Heart left ventricle (tissue), 16 donors: ENCODE measurements at regions not wholly inside any gene's neighbourhood (a gene's known extent, or its start where the extent isn't known, plus 50 kb on each side); places are given as distances from the start of the nearest gene placed in this dataset.

Source experiments
- ATAC-seq, 4 donors: fragments of 200-7000 bp; cut with Tn5 transposase; one replicate each; pipeline ENCODE4 v1.9.1; 2020 to 2022; ENCODE audit warnings: moderate library complexity in 4 of 4, mild to moderate bottlenecking in 3 of 4, moderate number of reproducible peaks in 1 of 4
- DNase-seq, 5 donors: peaks; one replicate each; pipeline ENCODE4 v3.0.0-alpha.2; 2020
- H3K27ac ChIP-seq, 12 donors: fragments of 200-600 bp; sonication (generic) in 4 of 12; one replicate each; pipeline versions ENCODE4 v1.5.0 to v1.8.0; 2016 to 2022; ENCODE audit warnings: mild to moderate bottlenecking in 2 of 12
- H3K27me3 ChIP-seq, 9 donors: fragments of 200-600 bp; sonication (generic) in 2 of 9; one replicate each; pipeline versions ENCODE4 v1.5.1 to v1.8.0; 2016 to 2022; ENCODE audit warnings: mild to moderate bottlenecking in 3 of 9
- H3K36me3 ChIP-seq, 9 donors: fragments of 200-600 bp; sonication (generic) in 2 of 9; one replicate each; pipeline versions ENCODE4 v1.5.0 to v1.8.0; 2018 to 2022; ENCODE audit warnings: mild to moderate bottlenecking in 2 of 9
- H3K4me1 ChIP-seq, 12 donors: fragments of 200-600 bp; sonication (generic) in 4 of 12; one replicate each; pipeline versions ENCODE4 v1.5.0 to v1.8.0; 2016 to 2022; ENCODE audit warnings: mild to moderate bottlenecking in 3 of 12
- H3K4me3 ChIP-seq, 12 donors: fragments of 200-600 bp; sonication (generic) in 4 of 12; one replicate each; pipeline versions ENCODE4 v1.5.0 to v1.8.0; 2017 to 2022; ENCODE audit warnings: mild to moderate bottlenecking in 9 of 12, moderate library complexity in 4 of 12
- H3K9me3 ChIP-seq, 12 donors: fragments of 200-600 bp; sonication (generic) in 4 of 12; one replicate each; pipeline versions ENCODE4 v1.5.0 to v1.8.0; 2016 to 2022; ENCODE audit warnings: mild to moderate bottlenecking in 1 of 12
- CTCF ChIP-seq, 12 donors: fragments of 200-600 bp; sonication (generic) in 4 of 12; IDR thresholded peaks; one replicate each; pipeline versions ENCODE4 v1.5.0 to v1.8.0; 2018 to 2022; ENCODE audit warnings: antibody characterized with exemption in 12 of 12, mild to moderate bottlenecking in 5 of 12
- POLR2A ChIP-seq, 2 donors: fragments of 450-650 bp; IDR thresholded peaks; one replicate each; pipeline ENCODE4 v1.6.1; 2017; ENCODE audit warnings: antibody characterized with exemption in 2 of 2, mild to moderate bottlenecking in 2 of 2, moderate library complexity in 2 of 2
- whole genome bisulfite sequencing, 4 donors: extraction: QIAGEN DNeasy Blood & Tissue Kit in 2 of 4; methylation state at CpG; one replicate each; pipeline versions ENCODE4 v1.1.5 to v1.1.7; 2013 to 2018; 5-methylcytosine and 5-hydroxymethylcytosine counted together
- intact Hi-C, 10 donors: fragments of 100-400 bp; cut with DNase I; formaldehyde crosslinking; loops; one replicate each; pipeline versions ENCODE4 v1.11.1 to v1.14.2; 2022
- donor health status: ischemic (EF 13 %, LVEDD 7.1; RV severe dilation, severe dysfunction).
- donor health status: healthy with polysubstance abuse.
- donor health status: DM: no; HTN: yes; CAD: no.
- donor health status: DM: no; HTN: no; CAD: no.
- donor health status: ischemic (EF 25% LVEDD 6.9; RV normal size, moderate dysfunction).
- donor health status: ischemic (EF 25% LVEDD 5.7; RV mildly dilated, moderate dysfunction).
- donor health status: healthy.
- donor health status: DM: yes; HTN: yes; CAD: no.
- donor health status: ischemic (EF 35%, LVEDD 5.7; RV mildly dilated, moderate dysfunction).
- donor health status: nonischemic (EF 11% LVEDD 7.7; RV severe dilation, severe dysfunction).
- donor health status: DM: yes; HTN: yes; CAD: no.
- donor health status: PGD.
- donor health status: ischemic (EF 29% LVEDD 5.4; RV normal size, mild dysfunction).
- donor health status: nonischemic (EF 23%, LVEDD 6.1; RV moderate dilation, normal function).

- H3K4me1 ChIP-seq: no peaks in the 10 kb centered on the region
- H3K36me3 ChIP-seq: no peaks in the 10 kb centered on the region
- peaks cover 0 to 8% (median 0%) of the 10 kb centered on the region in 9 donors for H3K27me3 ChIP-seq
- ATAC-seq (no peak), DNase-seq (no peak)
- no peak overlapping the region for H3K4me3 ChIP-seq
- no peaks in the 10 kb centered on the region for H3K9me3 ChIP-seq
- TF ChIP-seq CTCF (IDR thresholded peaks at IDR 0.05): no peak
- TF ChIP-seq POLR2A (IDR thresholded peaks at IDR 0.05): no peak
- no peak overlapping the region for H3K27ac ChIP-seq
- intact Hi-C loops: no loop called here
Measured at GRCh38 chr1:98017184-98017583, 96.3 kb upstream of the DPYD start.

DNA sequence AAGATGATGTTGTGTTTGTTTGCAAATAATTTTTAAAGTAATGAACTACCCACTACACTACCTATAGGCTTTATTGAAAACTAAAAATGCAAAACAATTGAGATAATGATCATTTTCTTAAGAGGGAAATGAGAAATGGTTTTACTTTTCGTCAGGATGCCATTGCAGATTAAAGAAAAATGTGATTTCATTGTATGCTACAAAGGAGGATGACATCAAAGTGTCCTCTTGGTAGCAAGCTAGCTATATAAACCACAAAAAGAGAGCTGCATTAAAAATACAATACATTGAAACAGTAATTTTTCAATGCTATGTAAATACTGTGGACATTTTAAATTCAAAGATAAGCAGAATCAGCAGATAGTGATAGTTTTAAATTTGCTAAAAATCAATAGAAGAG is 87.5 kb upstream of the DPYD start:
- H3K36me3 ChIP-seq: no peaks in the 10 kb centered on the region
- 47 to 52% (median 50%) methylated on average over 1 of the region's 1 CpG for WGBS, 4 donors
- DNase-seq (no peak), ATAC-seq (no peak)
- no peaks in the 10 kb centered on the region for H3K4me1 ChIP-seq
- H3K4me3 ChIP-seq: no peak overlapping the region
- intact Hi-C loops: no loop called here
- no peaks in the 10 kb centered on the region for H3K9me3 ChIP-seq
- H3K27me3 ChIP-seq: no peaks in the 10 kb centered on the region
- H3K27ac ChIP-seq: no peak overlapping the region
- TF ChIP-seq POLR2A (IDR thresholded peaks at IDR 0.05) (no peak), CTCF (IDR thresholded peaks at IDR 0.05) (no peak)

DNA sequence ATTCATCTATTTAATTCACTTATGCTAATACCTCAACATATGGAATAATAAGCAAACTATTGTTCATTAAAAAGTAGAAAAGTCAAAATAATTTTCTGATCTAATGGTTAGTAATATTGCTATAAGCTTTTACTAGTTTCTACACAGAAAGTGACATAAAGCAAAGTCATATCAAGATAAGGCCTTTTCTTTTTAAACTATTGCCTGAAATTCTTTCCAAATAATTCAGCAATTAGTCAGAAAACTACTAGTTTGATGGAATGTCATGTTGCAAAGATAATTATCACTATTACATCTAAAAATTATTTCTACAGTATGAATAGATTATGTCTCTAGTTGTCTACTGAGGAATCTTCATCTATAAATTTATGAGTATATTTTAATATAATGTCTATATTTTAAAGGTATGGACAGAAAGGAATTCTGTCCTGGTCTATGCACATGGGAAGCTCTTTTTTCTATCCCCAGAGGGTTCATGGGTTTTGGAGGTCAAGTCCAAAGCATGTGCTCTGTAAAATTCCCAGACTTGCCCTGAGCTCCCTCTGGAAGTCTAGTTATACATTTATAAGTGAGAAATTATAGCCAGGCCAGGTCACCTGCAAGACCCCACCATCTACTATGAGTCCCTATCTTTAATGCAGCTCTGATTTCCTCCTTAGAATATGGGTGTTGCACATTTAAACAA is 84.6 kb upstream of the DPYD start:
- no peak for TF ChIP-seq CTCF (IDR thresholded peaks at IDR 0.05)
- no peak for TF ChIP-seq POLR2A (IDR thresholded peaks at IDR 0.05)
- ATAC-seq (no peak), DNase-seq (no peak)
- no peak overlapping the region for H3K4me3 ChIP-seq
- H3K27ac ChIP-seq: no peak overlapping the region
- H3K4me1 ChIP-seq: no peaks in the 10 kb centered on the region
- H3K36me3 ChIP-seq: no peaks in the 10 kb centered on the region
- H3K9me3 ChIP-seq: no peaks in the 10 kb centered on the region
- intact Hi-C loops: no loop called here
- no peaks in the 10 kb centered on the region for H3K27me3 ChIP-seq

DNA sequence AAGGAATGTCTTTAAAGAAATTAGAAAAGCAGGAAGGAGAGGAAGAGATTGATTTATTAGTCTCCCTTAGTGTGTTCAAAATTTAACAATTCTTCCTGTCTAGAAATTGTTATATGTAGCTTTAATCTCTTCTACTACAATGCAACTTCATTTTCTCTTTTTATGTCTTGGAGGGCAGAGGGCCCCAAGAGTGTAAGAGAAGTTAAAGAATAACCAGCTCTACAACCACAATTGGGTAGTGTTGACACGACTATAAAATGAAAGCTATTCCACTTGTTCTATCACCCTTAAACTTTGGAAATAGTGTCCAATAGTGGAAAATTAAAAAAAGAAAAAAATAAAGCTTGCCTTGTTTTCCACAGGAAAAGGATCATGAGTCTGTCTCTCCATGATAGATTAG is 82.6 kb upstream of the DPYD start:
- no peaks in the 10 kb centered on the region for H3K9me3 ChIP-seq
- DNase-seq: no peak
- WGBS, 4 donors: 33 to 62% (median 49%) methylated on average over 1 of the region's 1 CpG
- H3K27me3 ChIP-seq: no peaks in the 10 kb centered on the region
- TF ChIP-seq POLR2A (IDR thresholded peaks at IDR 0.05) (no peak), CTCF (IDR thresholded peaks at IDR 0.05) (no peak)
- H3K36me3 ChIP-seq: no peaks in the 10 kb centered on the region
- intact Hi-C loops: no loop called here
- H3K4me3 ChIP-seq: no peak overlapping the region
- no peaks in the 10 kb centered on the region for H3K4me1 ChIP-seq
- no peak for ATAC-seq
- H3K27ac ChIP-seq: no peak overlapping the region
